ENCODE measurements at regions not wholly inside any gene's neighbourhood (a gene's known extent, or its start where the extent isn't known, plus 50 kb on each side); places are given as distances from the start of the nearest gene placed in this dataset.

DNA sequence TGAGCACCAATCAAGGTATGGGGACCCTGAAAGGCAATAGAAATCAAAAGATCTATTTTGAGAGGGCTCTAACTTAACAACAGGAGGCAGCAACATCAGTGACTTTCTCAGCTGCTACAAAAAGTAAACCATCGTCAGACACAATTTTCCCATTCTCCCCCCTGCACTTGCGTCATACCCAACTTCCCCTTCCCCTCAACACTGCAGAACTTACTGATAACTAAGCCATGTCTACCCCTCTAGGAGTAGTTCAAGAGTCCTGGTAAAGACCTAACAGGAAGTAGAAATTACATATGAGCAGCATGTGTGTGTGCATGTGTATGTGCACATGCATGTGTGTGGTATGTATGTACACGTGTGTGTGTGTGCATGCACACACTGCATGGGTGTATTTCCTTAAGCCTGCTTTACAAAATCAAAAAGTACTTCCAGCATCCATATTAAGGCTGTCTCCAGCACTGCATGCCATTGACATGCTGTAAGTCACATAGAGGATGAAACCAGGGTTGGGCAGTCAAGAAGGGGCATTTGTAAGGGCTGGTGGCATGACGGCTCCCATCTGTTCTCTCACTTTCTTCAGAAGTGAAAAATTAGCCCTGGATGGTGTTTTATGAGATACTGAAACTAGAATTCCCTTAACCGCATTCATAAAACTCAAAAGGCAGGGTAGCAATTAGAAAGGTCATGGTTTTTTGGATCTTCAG lies 460.1 kb upstream of the RUNX1 start:
- H3K4me1 ChIP-seq (ENCODE audit: insufficient read depth, low read length, poor library complexity, severe bottlenecking) = no peaks in the 10 kb centered on the region
- H3K9ac ChIP-seq (ENCODE audit: low read depth, low read length, poor library complexity, severe bottlenecking) = no peak overlapping the region
- no peaks in the 10 kb centered on the region for H3K27me3 ChIP-seq (ENCODE audit: insufficient read depth, low read length, poor library complexity, severe bottlenecking)
- no peaks in the 10 kb centered on the region for H3K79me2 ChIP-seq (ENCODE audit: insufficient read depth, low read length)
- H3K9me3 ChIP-seq (ENCODE audit: insufficient read depth, low read depth, low read length) = no peaks in the 10 kb centered on the region
- TF ChIP-seq, protein P1, sequence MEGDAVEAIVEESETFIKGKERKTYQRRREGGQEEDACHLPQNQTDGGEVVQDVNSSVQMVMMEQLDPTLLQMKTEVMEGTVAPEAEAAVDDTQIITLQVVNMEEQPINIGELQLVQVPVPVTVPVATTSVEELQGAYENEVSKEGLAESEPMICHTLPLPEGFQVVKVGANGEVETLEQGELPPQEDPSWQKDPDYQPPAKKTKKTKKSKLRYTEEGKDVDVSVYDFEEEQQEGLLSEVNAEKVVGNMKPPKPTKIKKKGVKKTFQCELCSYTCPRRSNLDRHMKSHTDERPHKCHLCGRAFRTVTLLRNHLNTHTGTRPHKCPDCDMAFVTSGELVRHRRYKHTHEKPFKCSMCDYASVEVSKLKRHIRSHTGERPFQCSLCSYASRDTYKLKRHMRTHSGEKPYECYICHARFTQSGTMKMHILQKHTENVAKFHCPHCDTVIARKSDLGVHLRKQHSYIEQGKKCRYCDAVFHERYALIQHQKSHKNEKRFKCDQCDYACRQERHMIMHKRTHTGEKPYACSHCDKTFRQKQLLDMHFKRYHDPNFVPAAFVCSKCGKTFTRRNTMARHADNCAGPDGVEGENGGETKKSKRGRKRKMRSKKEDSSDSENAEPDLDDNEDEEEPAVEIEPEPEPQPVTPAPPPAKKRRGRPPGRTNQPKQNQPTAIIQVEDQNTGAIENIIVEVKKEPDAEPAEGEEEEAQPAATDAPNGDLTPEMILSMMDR (conservative IDR thresholded peaks at IDR 0.05; ENCODE audit: low read length) = no peak
- no peak for TF ChIP-seq EZH2phosphoT487 (IDR thresholded peaks at IDR 0.05; ENCODE audit: borderline replicate concordance)
- no peaks in the 10 kb centered on the region for H4K20me1 ChIP-seq (ENCODE audit: insufficient read depth, low read length, poor library complexity, severe bottlenecking)
- H3K4me2 ChIP-seq (ENCODE audit: low read depth, low read length, poor library complexity, severe bottlenecking) = no peak overlapping the region
- no peak overlapping the region for H3K4me3 ChIP-seq (ENCODE audit: low read length, poor library complexity, severe bottlenecking)
- no peaks in the 10 kb centered on the region for H3F3A ChIP-seq (ENCODE audit: low read depth)
- H3K36me3 ChIP-seq (ENCODE audit: insufficient read depth, low read length) = no peaks in the 10 kb centered on the region
- H3K9me2 ChIP-seq (replicated peaks; ENCODE audit: low read depth, low read length) = no peaks in the 10 kb centered on the region
- no peak overlapping the region for H2AFZ ChIP-seq (ENCODE audit: low read length)

- no peaks in the 10 kb centered on the region for H3K36me3 ChIP-seq (ENCODE audit: insufficient read depth, low read length)
- H3K79me2 ChIP-seq (ENCODE audit: insufficient read depth, low read length) = no peaks in the 10 kb centered on the region
- no peaks in the 10 kb centered on the region for H3K9me3 ChIP-seq (ENCODE audit: insufficient read depth, low read depth, low read length)
- no peak overlapping the region for H2AFZ ChIP-seq (ENCODE audit: low read length)
- H3K9me2 ChIP-seq (replicated peaks; ENCODE audit: low read depth, low read length) = no peaks in the 10 kb centered on the region
- no peaks in the 10 kb centered on the region for H3K27me3 ChIP-seq (ENCODE audit: insufficient read depth, low read length, poor library complexity, severe bottlenecking)
- H3K9ac ChIP-seq (ENCODE audit: low read depth, low read length, poor library complexity, severe bottlenecking) = no peak overlapping the region
- no peak overlapping the region for H3K4me2 ChIP-seq (ENCODE audit: low read depth, low read length, poor library complexity, severe bottlenecking)
- H4K20me1 ChIP-seq (ENCODE audit: insufficient read depth, low read length, poor library complexity, severe bottlenecking) = no peaks in the 10 kb centered on the region
- H3K4me3 ChIP-seq (ENCODE audit: low read length, poor library complexity, severe bottlenecking) = no peak overlapping the region
- no peaks in the 10 kb centered on the region for H3K4me1 ChIP-seq (ENCODE audit: insufficient read depth, low read length, poor library complexity, severe bottlenecking)
- TF ChIP-seq EZH2phosphoT487 (IDR thresholded peaks at IDR 0.05; ENCODE audit: borderline replicate concordance) = no peak
- TF ChIP-seq, protein P1 (conservative IDR thresholded peaks at IDR 0.05; ENCODE audit: low read length) = 0 out of 2 replicates have a peak, but pooled peaks have one; percentile 11
- H3F3A ChIP-seq (ENCODE audit: low read depth) = no peaks in the 10 kb centered on the region
These were observed 459.2 kb upstream of the RUNX1 start for GRCh38 chr21:35508139-35508888.

GRCh38 chr21:35507181-35507759 lies 458.2 kb upstream of the RUNX1 start:
- Histone ChIP-seq H3K27me3 (ENCODE audit: insufficient read depth, low read length, poor library complexity, severe bottlenecking) (no peaks in the 10 kb centered on the region), H3F3A (ENCODE audit: low read depth) (no peaks in the 10 kb centered on the region), H3K4me1 (ENCODE audit: insufficient read depth, low read length, poor library complexity, severe bottlenecking) (no peaks in the 10 kb centered on the region), H2AFZ (ENCODE audit: low read length) (no peak overlapping the region), H3K79me2 (ENCODE audit: insufficient read depth, low read length) (no peaks in the 10 kb centered on the region), H3K9me2 (replicated peaks; ENCODE audit: low read depth, low read length) (no peaks in the 10 kb centered on the region), H3K36me3 (ENCODE audit: insufficient read depth, low read length) (no peaks in the 10 kb centered on the region), H3K9me3 (ENCODE audit: insufficient read depth, low read depth, low read length) (no peaks in the 10 kb centered on the region), H3K4me3 (ENCODE audit: low read length, poor library complexity, severe bottlenecking) (no peak overlapping the region), H3K9ac (ENCODE audit: low read depth, low read length, poor library complexity, severe bottlenecking) (no peak overlapping the region), H3K4me2 (ENCODE audit: low read depth, low read length, poor library complexity, severe bottlenecking) (no peak overlapping the region), H4K20me1 (ENCODE audit: insufficient read depth, low read length, poor library complexity, severe bottlenecking) (no peaks in the 10 kb centered on the region)
- TF ChIP-seq, protein P1 (conservative IDR thresholded peaks at IDR 0.05; ENCODE audit: low read length) = no peak
- TF ChIP-seq EZH2phosphoT487 (IDR thresholded peaks at IDR 0.05; ENCODE audit: borderline replicate concordance) = no peak
